K562 (cell line): ENCODE measurements at regions not wholly inside any gene's neighbourhood (a gene's known extent, or its start where the extent isn't known, plus 50 kb on each side); places are given as distances from the start of the nearest gene placed in this dataset.
A peak's percentile ranks its signal among the peaks of the same experiment; 100 is the strongest.

ENCODE experiments used
- BRCA1 ChIP-seq, 2 experiments: fragments of 450-650 bp in 1 of 2; sonication (generic) in 1 of 2; formaldehyde crosslinking in 1 of 2; IDR thresholded peaks; 2 replicates each; pipeline versions ENCODE4 v1.5.0 to v1.6.1; 2017 to 2020; ENCODE audit warnings: mild to moderate bottlenecking in 1 of 2, missing genetic modification reagents in 1 of 2
- CBX5 ChIP-seq: IDR thresholded peaks from 2 replicates; pipeline ENCODE4 v1.6.1; 2014; ENCODE audit warnings: low read depth, borderline replicate concordance
- L3MBTL2 ChIP-seq: fragments of 450-650 bp; IDR thresholded peaks from 2 replicates; pipeline ENCODE4 v1.6.1; 2016; ENCODE audit warnings: mild to moderate bottlenecking, moderate library complexity
- RERE ChIP-seq: sonication (generic); formaldehyde crosslinking; IDR thresholded peaks from 2 replicates; pipeline ENCODE4 v1.8.0; 2023; ENCODE audit warnings: missing genetic modification reagents, mild to moderate bottlenecking, borderline replicate concordance
- UBTF ChIP-seq, 2 experiments: IDR thresholded peaks; 2 replicates each; pipeline ENCODE4 v1.6.1; 2012; ENCODE audit warnings: improper control_type of control experiment in 2 of 2, low read depth in 2 of 2, low read length in 2 of 2, borderline replicate concordance in 1 of 2
- ZNF507 ChIP-seq: conservative IDR thresholded peaks from 2 replicates; pipeline ENCODE4 v1.6.1; 2017; ENCODE audit warnings: missing genetic modification characterization, missing compliant biosample characterization
- ZNF57 ChIP-seq: fragments of 450-650 bp; formaldehyde crosslinking; IDR thresholded peaks from 2 replicates; pipeline ENCODE4 v1.4.0; 2020; ENCODE audit warnings: mild to moderate bottlenecking, moderate library complexity

- TF ChIP-seq L3MBTL2 = peak; percentile 63
- no peak for TF ChIP-seq ZNF57 (CRISPR knock-in tag)
- no peak for TF ChIP-seq UBTF (IDR thresholded peaks at IDR 0.05; ENCODE audit: borderline replicate concordance in 1 of 2, low read depth in 2 of 2, low read length in 2 of 2)
- TF ChIP-seq RERE = no peak
- no peak for TF ChIP-seq ZNF507 (tag)
- no peak for TF ChIP-seq BRCA1 (IDR thresholded peaks at IDR 0.05)
- no peak for TF ChIP-seq BRCA1 (CRISPR knock-in tag; IDR thresholded peaks at IDR 0.05)
- TF ChIP-seq CBX5 = no peak
These were observed 77.3 kb downstream of the TNFSF18 start (continued) for GRCh38 chr1:172973424-172973823.
